ENCODE measurements at regions not wholly inside any gene's neighbourhood (a gene's known extent, or its start where the extent isn't known, plus 50 kb on each side); places are given as distances from the start of the nearest gene placed in this dataset.

DNA sequence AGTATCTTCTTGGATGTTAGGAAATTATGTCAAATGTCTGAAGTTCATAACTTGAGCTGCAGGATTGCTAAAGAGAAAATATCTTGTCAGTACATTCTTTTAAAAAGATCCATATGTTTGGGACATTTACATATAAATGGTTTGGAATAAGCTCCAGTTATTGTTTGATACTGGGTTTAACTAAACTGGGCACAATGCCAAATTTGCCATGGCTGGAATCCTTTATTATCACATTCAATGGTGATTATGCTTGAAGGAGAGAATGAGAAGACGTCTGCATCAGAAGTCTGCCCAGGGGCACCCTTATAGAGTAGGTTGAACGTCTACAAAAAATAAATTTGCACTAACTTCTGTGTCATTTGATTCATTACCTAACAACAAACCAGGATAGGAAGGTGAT is 652.5 kb downstream of the AMY1C start:
- TF ChIP-seq, protein P1, sequence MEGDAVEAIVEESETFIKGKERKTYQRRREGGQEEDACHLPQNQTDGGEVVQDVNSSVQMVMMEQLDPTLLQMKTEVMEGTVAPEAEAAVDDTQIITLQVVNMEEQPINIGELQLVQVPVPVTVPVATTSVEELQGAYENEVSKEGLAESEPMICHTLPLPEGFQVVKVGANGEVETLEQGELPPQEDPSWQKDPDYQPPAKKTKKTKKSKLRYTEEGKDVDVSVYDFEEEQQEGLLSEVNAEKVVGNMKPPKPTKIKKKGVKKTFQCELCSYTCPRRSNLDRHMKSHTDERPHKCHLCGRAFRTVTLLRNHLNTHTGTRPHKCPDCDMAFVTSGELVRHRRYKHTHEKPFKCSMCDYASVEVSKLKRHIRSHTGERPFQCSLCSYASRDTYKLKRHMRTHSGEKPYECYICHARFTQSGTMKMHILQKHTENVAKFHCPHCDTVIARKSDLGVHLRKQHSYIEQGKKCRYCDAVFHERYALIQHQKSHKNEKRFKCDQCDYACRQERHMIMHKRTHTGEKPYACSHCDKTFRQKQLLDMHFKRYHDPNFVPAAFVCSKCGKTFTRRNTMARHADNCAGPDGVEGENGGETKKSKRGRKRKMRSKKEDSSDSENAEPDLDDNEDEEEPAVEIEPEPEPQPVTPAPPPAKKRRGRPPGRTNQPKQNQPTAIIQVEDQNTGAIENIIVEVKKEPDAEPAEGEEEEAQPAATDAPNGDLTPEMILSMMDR (IDR thresholded peaks at IDR 0.05): no peak
- no peak for TF ChIP-seq EZH2phosphoT487 (IDR thresholded peaks at IDR 0.05)
